GM19438 (cell line): ENCODE measurements at regions not wholly inside any gene's neighbourhood (a gene's known extent, or its start where the extent isn't known, plus 50 kb on each side); places are given as distances from the start of the nearest gene placed in this dataset.

Experiments
- ATAC-seq: cut with Tn5 transposase; IDR thresholded peaks from one replicate; pipeline ENCODE4 v1.9.1; 2021; ENCODE audit warnings: low read depth; ENCODE audit not compliant: unreplicated experiment

DNA sequence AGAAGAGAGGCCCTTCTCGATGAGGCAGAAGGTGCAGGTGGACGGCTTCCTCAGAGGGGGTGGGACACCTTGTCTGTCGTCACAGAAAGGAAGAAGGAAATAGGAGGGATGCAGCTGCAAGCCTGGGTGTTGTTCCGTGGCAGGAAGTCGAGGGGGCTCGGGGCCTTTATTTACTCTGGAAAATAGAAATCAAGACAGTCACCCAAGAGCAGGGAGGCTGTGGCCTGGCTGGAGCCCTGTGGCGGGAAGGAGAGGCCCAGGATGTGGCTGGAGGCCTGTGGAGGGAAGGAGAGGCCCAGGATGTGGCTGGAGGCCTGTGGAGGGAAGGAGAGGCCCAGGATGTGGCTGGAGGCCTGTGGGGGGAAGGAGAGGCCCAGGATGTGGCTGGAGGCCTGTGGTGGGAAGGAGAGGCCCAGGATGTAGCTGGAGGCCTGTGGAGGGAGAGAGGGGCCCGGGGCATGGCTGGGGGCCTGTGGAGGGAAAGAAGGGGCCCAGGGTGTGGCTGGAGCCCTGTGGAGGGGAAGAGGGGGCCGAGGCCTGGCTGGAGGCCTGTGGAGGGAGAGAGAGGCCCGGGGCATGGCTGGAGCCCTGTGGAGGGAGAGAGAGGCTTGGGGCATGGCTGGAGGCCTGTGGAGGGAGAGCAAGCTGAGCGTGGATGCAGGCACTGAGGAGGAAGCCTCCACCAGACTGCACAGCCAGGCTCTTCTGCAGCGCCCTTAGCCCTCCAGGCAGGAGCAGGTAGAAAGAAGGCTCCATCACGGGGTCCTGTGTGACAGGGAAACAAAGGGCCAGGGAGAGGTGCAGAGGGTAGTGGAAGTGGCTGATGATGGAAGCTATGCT, 97.3 kb upstream of the SFMBT2 start:
- peak; percentile 42 for ATAC-seq

- ATAC-seq, result no peak
Observed at GRCh38 chr10:7506571-7506970, 95.7 kb upstream of the SFMBT2 start.

GRCh38 chr10:7505196-7505595, 94.4 kb upstream of the SFMBT2 start:
- no peak for ATAC-seq

GRCh38 chr10:7503190-7503589, 92.4 kb upstream of the SFMBT2 start:
- no peak for ATAC-seq

DNA sequence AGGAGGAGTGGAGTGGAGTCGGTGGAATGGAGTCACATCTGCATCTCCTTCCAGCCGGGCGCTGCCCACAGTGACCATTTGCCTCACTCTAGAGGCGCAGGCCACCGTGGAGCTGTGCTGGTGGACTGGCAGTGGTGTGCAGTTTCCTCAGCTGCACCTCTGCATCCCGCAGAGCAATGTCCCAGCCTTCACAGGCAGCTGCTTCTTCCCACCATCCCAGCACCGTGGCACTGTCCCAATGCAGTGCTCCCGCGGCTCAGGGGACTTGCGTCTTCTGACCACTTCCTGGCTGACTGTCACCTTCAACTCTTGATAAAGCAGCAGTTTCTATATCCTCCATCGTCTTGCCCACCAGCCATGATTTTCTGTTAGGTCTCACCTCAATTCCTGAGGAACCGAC, 90.3 kb upstream of the SFMBT2 start:
- ATAC-seq, result no peak

GRCh38 chr10:7498111-7498510, 87.3 kb upstream of the SFMBT2 start:
- ATAC-seq, result no peak

GRCh38 chr10:7493996-7494395, 83.2 kb upstream of the SFMBT2 start:
- ATAC-seq, result no peak

GRCh38 chr10:7492660-7493046, 81.8 kb upstream of the SFMBT2 start:
- peak; percentile 18 for ATAC-seq

DNA sequence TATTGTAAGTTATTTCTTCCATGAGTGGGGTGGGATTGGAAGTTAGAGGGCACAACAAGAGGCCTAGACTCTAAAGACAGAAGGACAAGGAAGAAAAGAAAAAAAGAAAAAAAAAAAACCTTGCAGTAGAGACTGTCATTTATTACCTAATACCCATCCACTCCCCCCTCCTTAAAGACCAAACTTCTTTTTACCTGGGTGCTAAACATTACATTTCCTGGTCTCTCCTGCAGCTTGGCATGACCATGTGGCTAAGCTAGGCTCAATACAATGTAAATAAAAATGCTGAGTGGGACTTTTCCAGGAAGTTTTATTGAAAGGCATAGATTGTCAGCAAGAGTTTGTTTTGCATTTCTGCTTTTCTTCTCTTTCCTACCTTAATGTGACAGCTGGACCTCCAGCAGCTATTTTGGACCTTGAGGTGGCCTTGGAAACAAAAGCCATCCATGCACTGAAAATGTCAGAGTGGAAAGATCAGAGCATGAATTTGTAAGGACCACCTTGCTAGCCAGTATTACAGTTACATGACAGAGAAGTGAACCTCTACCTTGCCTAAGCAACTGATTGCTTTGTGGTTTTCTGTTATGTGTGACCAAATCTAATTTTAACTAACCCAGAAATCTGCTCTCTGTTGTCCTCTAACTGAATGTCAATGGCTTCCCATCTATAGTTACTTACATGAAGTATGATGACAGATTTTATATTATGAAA, 81.3 kb upstream of the SFMBT2 start:
- peak; percentile 82 for ATAC-seq

DNA sequence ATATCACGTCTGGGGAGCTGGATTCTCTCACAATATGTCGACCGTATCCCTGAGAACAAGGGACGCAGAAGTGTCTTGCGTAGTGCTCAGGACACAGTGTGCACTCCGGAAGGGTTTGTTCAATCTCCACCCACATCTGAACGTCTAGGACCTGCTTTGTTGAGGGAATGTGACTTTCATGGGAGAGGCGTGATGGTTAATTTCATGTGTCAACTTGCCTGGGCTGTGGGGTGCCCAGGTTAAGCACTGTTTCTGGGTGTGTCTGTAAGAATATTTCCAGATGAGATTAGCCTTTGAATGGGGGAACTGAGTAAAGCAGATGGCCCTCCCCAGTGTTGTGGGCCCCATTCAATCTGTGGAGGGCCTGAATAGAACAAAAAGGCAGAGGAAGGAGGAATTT, 80.4 kb upstream of the SFMBT2 start:
- no peak for ATAC-seq

DNA sequence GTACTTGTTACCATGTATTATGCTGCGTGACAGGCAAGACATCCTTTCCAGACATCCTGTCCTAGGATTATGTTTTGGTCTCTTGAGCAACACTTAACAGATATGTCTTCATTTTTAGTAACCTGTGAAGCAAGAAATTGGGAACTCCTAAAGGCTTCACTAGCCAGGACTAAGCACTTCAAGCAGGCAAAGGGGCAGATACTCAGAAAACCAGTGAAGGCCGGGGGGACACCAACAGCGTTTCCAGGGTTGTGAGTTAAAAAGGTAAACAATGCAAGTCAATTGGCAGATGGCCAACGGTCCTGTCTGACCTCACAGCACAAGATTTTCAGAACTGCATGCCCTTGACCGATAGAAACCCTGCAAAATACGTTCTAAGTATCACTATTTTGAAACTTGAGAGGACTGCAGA, 77.6 kb upstream of the SFMBT2 start:
- ATAC-seq, result no peak

GRCh38 chr10:7487528-7487927, 76.7 kb upstream of the SFMBT2 start:
- ATAC-seq, result no peak

DNA sequence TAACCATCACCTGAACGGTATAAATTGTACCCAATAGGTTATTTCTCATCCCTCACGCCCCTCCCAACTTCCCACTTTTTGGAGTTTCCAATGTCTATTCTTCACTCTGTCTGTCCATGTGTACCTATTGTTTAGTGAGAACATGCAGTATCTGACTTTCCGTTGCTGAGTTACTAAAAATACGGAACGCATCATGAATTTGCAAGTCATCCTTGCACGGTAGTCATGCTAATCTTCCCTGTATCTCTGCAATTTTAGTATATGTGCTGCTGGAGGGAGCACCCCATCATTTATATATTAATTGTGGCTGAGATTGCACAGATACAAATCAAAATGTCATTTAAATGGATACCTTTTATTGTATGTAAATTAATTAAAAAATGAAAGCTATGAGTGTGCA, 75.7 kb upstream of the SFMBT2 start:
- no peak for ATAC-seq

- ATAC-seq, result no peak
Observed at GRCh38 chr10:7485799-7486198, 75.0 kb upstream of the SFMBT2 start.

- ATAC-seq, result no peak
Observed at GRCh38 chr10:7485244-7485556, 74.4 kb upstream of the SFMBT2 start.

DNA sequence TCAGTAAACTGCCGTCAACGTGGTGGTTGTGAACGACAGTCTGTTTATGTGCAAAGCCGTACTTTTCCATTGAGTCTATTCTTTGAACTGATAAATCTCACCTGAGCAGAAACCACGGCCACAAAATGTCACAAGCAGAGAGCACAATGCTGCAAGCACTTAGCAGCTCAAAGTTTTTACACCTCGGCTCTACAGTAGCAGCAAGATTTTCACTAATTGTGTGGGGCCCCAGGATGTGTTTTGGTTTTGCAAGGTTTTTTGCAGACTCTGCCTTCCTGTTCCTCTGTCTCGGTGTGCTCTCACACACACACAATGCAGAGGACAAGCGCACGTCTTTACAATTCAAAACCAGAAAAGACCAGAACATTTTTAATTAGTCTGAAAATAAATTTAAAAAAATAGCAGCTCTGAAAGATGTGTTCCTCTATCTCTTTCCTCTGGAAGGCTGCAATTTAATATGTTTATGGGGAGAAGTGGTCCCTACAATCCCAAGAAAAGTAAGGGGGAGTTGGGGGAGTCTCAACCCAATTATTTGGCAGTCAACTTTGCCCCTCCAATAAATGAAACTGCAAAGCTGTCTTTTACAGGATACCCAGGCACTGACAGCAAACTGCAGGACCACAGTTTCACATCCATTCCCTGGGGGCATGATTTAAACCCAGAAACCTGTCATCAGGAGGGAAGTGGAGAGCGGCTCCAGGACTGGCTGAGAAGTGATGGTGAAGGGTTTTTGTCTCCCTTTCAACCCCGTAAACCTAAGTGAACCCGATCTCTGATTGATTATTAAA, 73.8 kb upstream of the SFMBT2 start:
- peak; percentile 73 for ATAC-seq

- no peak for ATAC-seq
Observed at GRCh38 chr10:7483848-7484247, 73.0 kb upstream of the SFMBT2 start.

DNA sequence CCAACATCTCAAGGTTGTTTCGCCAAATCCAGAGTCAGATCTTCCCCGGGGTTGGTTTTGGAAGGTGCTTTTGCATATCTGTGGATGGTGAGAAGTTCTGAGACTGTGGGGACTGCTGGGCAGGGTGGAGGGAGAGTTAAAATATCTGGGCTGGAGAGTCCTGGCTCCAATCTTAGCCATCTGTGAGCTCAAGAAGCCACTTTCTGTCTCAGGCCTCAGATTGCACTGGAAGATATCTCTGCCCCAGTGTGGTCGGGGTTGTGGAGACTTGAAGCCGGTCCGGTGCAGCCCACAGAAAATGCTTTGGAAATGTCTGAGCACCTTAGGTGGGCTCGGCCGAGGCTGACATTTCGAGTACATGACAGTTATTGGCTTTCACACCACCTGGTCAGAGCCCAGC, 72.2 kb upstream of the SFMBT2 start:
- no peak for ATAC-seq

GRCh38 chr10:7481368-7481765, 70.5 kb upstream of the SFMBT2 start:
- no peak for ATAC-seq

- ATAC-seq, result peak; percentile 31
Observed at GRCh38 chr10:7480742-7481367, 70.0 kb upstream of the SFMBT2 start.
